ENCODE measurements at regions not wholly inside any gene's neighbourhood (a gene's known extent, or its start where the extent isn't known, plus 50 kb on each side); places are given as distances from the start of the nearest gene placed in this dataset.

GRCh38 chr4:131063878-131064277 is 1967.9 kb downstream of the C4orf33 start:
- Histone ChIP-seq H3K4me1 (no peaks in the 10 kb centered on the region), H3K4me3 (no peak overlapping the region), H3K36me3 (no peaks in the 10 kb centered on the region), H3K27me3 (no peaks in the 10 kb centered on the region), H3K27ac (no peak overlapping the region), H3K9me3 (no peaks in the 10 kb centered on the region)
- intact Hi-C loops (cut with DNase I): no loop called here
- TF ChIP-seq POLR2AphosphoS5 (IDR thresholded peaks at IDR 0.05; ENCODE audit: insufficient read depth in 1 of 2, low read depth in 1 of 2): no peak
- no peak for DNase-seq (ENCODE audit: extremely low spot score in 2 of 2)

DNA sequence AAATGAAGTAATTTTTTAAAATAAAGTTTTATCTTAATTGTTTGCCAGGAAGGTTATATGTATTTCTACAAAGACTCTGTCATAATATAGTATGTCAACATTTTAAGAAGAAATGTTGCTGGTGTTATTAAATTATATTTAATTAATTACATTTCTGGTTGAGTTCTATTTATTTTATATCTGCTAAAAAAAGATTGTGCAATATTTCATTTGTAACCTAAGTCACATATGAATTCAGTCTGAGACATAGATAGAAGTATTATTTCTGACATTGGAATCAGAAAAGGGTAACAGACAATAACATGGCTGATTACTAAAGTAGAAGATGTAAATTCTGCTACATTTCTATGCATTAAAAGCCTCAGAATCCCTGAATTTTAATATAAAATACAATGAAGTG is 1985.1 kb downstream of the C4orf33 start:
- DNase-seq (ENCODE audit: extremely low spot score in 2 of 2): no peak
- Histone ChIP-seq H3K27ac (no peak overlapping the region), H3K9me3 (no peaks in the 10 kb centered on the region), H3K36me3 (no peaks in the 10 kb centered on the region), H3K27me3 (no peaks in the 10 kb centered on the region), H3K4me1 (no peaks in the 10 kb centered on the region), H3K4me3 (no peak overlapping the region)
- intact Hi-C loops (cut with DNase I): no loop called here
- no peak for TF ChIP-seq POLR2A (IDR thresholded peaks at IDR 0.05)
- TF ChIP-seq, protein P1, sequence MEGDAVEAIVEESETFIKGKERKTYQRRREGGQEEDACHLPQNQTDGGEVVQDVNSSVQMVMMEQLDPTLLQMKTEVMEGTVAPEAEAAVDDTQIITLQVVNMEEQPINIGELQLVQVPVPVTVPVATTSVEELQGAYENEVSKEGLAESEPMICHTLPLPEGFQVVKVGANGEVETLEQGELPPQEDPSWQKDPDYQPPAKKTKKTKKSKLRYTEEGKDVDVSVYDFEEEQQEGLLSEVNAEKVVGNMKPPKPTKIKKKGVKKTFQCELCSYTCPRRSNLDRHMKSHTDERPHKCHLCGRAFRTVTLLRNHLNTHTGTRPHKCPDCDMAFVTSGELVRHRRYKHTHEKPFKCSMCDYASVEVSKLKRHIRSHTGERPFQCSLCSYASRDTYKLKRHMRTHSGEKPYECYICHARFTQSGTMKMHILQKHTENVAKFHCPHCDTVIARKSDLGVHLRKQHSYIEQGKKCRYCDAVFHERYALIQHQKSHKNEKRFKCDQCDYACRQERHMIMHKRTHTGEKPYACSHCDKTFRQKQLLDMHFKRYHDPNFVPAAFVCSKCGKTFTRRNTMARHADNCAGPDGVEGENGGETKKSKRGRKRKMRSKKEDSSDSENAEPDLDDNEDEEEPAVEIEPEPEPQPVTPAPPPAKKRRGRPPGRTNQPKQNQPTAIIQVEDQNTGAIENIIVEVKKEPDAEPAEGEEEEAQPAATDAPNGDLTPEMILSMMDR (IDR thresholded peaks at IDR 0.05): no peak

GRCh38 chr4:131084997-131085396 is 1989.0 kb downstream of the C4orf33 start:
- TF ChIP-seq, protein P1 (IDR thresholded peaks at IDR 0.05): no peak
- no peak for TF ChIP-seq POLR2AphosphoS5 (IDR thresholded peaks at IDR 0.05; ENCODE audit: insufficient read depth in 1 of 2, low read depth in 1 of 2)
- TF ChIP-seq POLR2A (IDR thresholded peaks at IDR 0.05): no peak
- no peak overlapping the region for H3K4me3 ChIP-seq
- intact Hi-C loops (cut with DNase I): no loop called here

DNA sequence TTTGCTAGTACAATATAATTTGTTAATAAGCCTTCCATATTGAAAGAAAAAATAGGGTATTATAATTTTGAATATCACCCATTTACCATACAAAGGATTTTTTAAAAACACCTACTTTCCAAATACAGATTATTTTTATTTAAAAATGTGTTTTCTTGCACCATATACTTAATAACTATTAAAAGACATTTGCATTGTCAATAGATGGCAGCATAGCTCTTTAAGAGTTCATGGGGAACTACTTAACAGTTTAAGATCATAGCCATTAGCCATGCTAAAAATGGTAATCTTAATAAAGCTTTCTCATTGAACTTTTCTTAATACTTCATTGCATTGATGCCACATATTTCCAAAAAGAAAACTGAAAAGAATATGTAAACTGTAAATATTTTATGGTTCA is 1995.9 kb downstream of the C4orf33 start:
- TF ChIP-seq, protein P1 (IDR thresholded peaks at IDR 0.05): peak in 1 of 3 experiments; percentile 9
- TF ChIP-seq POLR2A (IDR thresholded peaks at IDR 0.05): no peak
- no peaks in the 10 kb centered on the region for H3K36me3 ChIP-seq
- no peaks in the 10 kb centered on the region for H3K9me3 ChIP-seq
- no peaks in the 10 kb centered on the region for H3K27me3 ChIP-seq
- DNase-seq (ENCODE audit: extremely low spot score in 2 of 2): no peak
- H3K4me3 ChIP-seq: no peak overlapping the region
- H3K4me1 ChIP-seq: no peaks in the 10 kb centered on the region
- intact Hi-C loops (cut with DNase I): no loop called here
- no peak overlapping the region for H3K27ac ChIP-seq

More at GRCh38 chr4:131084997-131085396, 1989.0 kb downstream of the C4orf33 start:
- no peak for DNase-seq (ENCODE audit: extremely low spot score in 2 of 2)
- Histone ChIP-seq H3K36me3 (no peaks in the 10 kb centered on the region), H3K4me1 (no peaks in the 10 kb centered on the region), H3K9me3 (no peaks in the 10 kb centered on the region), H3K27me3 (no peaks in the 10 kb centered on the region), H3K27ac (no peak overlapping the region)

- H3K36me3 ChIP-seq: no peaks in the 10 kb centered on the region
- no peak for TF ChIP-seq POLR2AphosphoS5 (IDR thresholded peaks at IDR 0.05; ENCODE audit: insufficient read depth in 1 of 2, low read depth in 1 of 2)
- no peak for TF ChIP-seq POLR2A (IDR thresholded peaks at IDR 0.05)
- TF ChIP-seq, protein P1 (IDR thresholded peaks at IDR 0.05): no peak
- DNase-seq (ENCODE audit: extremely low spot score in 2 of 2): no peak
- no peak overlapping the region for H3K27ac ChIP-seq
- no peaks in the 10 kb centered on the region for H3K9me3 ChIP-seq
- H3K4me3 ChIP-seq: no peak overlapping the region
- no peaks in the 10 kb centered on the region for H3K27me3 ChIP-seq
- intact Hi-C loops (cut with DNase I): no loop called here
- no peaks in the 10 kb centered on the region for H3K4me1 ChIP-seq
Observed at GRCh38 chr4:131093303-131093702, 1997.4 kb downstream of the C4orf33 start.

- TF ChIP-seq POLR2A (IDR thresholded peaks at IDR 0.05): no peak
- TF ChIP-seq POLR2AphosphoS5 (IDR thresholded peaks at IDR 0.05; ENCODE audit: insufficient read depth in 1 of 2, low read depth in 1 of 2): no peak
- TF ChIP-seq, protein P1 (IDR thresholded peaks at IDR 0.05): no peak
- H3K4me3 ChIP-seq: no peak overlapping the region
- intact Hi-C loops (cut with DNase I): no loop called here
Observed at GRCh38 chr4:131098976-131099375, 2003.0 kb downstream of the C4orf33 start.

More at GRCh38 chr4:131098976-131099375, 2003.0 kb downstream of the C4orf33 start:
- no peak for DNase-seq (ENCODE audit: extremely low spot score in 2 of 2)
- H3K27me3 ChIP-seq: no peaks in the 10 kb centered on the region
- no peaks in the 10 kb centered on the region for H3K9me3 ChIP-seq
- no peak overlapping the region for H3K27ac ChIP-seq
- no peaks in the 10 kb centered on the region for H3K36me3 ChIP-seq
- no peaks in the 10 kb centered on the region for H3K4me1 ChIP-seq

Data from vagina (tissue), 2 donors.